Dermis blood vessel endothelial cell (primary cell): ENCODE measurements at regions not wholly inside any gene's neighbourhood (a gene's known extent, or its start where the extent isn't known, plus 50 kb on each side); places are given as distances from the start of the nearest gene placed in this dataset.

Experiments
- DNase-seq: peaks from one replicate; pipeline ENCODE4 v3.0.0; 2010

DNA sequence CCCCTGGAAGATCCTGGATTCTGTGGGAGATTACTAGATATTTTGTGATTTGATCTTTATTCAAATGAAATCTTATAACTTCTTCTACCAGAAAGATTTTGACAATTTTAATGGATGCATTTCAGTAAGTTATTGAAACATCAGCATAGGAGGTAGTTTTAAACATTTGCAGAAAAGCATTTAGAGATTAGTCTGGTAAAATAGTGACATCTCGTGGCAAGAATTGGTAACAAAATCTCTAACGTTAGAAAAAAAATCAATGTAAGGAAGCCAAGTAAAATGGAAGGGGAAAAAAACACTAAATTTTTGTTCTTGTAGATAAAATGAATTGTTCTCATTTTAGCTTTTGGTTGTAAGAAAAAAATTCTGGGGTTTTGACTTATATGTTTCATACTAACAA lies 73.3 kb downstream of the TASL start:
- peak; percentile 53 for DNase-seq

DNA sequence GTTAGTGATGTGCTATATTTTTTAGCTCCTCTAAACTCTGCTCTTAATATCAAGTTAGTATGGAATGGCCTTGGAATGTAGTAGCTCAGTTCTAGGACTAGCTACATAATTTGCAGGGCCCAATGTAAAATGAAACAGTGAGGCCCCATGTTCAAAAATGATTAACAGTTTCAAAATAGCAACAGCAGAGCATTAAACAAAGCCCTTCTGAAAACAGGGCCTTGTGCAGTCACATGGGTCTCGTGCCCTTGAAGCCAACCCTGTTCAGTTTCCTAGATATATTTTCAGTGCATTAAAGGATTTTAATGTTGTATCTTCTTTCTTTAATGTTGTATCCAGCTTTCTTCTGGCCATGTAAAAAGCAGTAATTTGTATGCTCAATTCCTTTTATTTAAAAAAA lies 82.1 kb downstream of the TASL start:
- no peak for DNase-seq

GRCh38 chrX:30493348-30493747 lies 84.2 kb downstream of the TASL start:
- no peak for DNase-seq

- DNase-seq, result no peak
Observed at GRCh38 chrX:30489323-30489722, 88.2 kb downstream of the TASL start.

- no peak for DNase-seq
Observed at GRCh38 chrX:30488092-30488491, 89.5 kb downstream of the TASL start.

- no peak for DNase-seq
Observed at GRCh38 chrX:30483996-30484395, 93.6 kb downstream of the TASL start.

- DNase-seq, result no peak
Observed at GRCh38 chrX:30468471-30468870, 109.1 kb downstream of the TASL start.
